HG03342 (cell line): ENCODE measurements at regions not wholly inside any gene's neighbourhood (a gene's known extent, or its start where the extent isn't known, plus 50 kb on each side); places are given as distances from the start of the nearest gene placed in this dataset.
"Not testable (repeated sequence)": the region's sequence is repeated elsewhere in the genome, so short reads cannot be mapped to it uniquely, and the experiment has no call there.

ENCODE experiments used
- ATAC-seq: cut with Tn5 transposase; IDR thresholded peaks from one replicate; pipeline ENCODE4 v1.9.1; 2021; ENCODE audit warnings: mild to moderate bottlenecking, moderate library complexity; ENCODE audit not compliant: unreplicated experiment

DNA sequence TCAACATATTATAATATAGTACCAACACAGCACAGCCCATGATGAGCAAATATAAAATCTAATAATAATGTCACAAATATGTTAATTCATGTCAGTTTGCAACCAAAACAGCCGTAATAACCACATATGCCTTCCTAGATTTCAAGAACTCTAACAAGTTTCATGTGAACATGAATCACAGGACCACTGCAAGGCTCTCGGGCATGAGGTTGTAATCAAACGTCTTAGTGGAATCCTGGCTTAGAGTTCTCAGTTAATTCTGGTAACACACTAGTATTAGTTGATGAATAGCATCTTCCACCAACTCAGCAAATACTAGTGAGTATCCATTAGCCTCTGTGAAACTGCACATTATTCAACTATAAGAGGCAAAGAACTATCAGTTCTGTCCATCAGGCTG is 379.3 kb upstream of the TENM3 start:
- ATAC-seq, result no peak

GRCh38 chr4:181870326-181870725 is 372.9 kb upstream of the TENM3 start:
- no peak for ATAC-seq

DNA sequence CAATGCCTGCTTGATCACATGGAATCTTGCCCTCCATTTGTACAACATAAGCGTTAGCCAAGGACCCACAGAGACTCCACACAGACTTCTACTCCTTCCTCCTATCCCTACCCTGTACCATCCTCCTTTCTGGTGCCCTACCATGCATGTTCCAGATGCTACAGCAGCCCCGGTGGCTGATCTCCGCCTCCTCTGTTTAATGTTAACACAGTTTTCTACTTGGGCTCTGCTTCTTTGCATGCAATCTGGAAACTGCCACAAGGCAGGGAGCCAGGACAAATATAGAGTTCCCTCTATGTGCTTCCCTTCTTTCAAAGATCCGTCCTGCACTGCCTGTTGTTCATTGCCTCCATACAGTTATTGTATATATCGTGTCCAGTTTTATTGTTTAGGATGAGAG is 368.6 kb upstream of the TENM3 start:
- ATAC-seq, result no peak

DNA sequence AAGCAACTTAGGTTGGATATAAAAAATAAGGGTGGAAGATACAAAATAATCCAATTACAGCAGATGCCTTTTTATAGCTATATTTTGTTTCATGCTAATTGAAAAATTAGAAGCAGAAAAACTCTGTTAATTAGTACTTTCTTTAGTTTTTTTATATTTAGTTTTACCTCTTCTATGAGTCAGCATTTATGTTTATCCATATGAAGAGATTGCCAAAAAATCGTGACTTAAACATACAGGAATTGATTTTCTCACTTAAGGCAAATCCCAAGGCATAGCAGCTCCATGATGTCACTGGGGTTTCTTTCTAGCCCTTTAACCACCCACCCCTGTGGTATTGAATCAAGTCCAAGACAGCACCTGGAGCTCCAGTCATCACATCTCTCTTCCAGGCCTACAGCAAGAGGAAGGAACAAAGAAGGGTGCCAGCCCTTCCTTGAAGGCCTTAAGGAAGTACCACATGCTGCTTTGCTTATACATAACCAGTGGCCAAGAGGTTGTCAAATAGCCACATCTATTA is 365.8 kb upstream of the TENM3 start:
- no peak for ATAC-seq

DNA sequence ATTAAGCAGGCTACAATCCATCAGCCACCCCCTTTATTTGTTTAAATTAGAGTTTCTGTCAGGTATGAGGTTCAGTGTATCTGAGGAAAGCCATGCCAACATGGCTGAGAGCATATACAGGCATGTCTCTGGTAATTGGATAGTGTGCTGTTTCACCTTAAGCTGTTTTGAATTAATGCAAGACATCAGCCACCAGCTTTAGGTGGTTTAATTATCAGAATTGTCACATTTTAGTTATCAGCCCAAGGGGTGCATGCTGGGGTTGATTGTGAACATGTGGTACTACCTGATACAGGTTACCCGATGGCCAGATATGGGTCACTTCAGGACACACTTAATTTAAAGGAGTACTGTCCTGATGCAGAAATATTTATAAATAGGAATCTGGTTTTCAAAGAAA is 353.2 kb upstream of the TENM3 start:
- no peak for ATAC-seq

DNA sequence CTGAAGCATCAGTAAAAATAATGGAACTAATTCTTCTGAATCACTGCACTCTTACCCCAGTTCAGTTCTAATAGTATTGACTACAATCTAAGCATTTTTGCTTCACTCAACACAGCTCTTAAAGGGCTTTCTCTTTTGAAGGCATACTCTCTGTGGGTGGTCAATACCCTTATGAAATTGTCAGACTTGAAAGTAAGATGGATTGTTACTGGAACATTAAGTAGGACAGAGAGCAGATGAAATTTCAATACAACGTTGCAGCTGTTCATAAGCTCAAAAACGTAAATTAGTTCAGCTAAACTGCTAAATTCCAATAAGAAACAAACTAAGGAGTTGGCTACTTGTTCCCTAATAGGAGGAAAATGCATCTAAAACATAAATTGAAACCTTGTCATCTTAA is 352.3 kb upstream of the TENM3 start:
- no peak for ATAC-seq

DNA sequence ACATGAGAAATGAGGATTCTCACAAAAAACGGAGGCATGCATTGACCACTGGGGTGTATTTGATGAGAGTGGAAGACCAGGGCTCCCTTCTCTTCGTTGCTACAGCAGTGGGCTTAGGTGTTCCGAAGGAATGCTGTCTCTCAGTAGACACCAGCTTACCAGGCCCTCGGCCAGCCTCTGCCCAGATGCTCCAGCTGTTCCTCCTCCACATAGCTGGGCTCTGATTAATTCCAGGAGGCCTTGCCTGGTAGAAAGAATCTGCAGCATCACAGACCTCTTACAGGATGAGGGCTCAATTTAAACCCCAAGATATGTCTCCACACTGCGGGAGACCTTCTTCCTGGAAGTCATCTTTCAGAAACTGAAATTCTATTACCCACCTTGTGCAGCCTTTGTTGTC is 346.6 kb upstream of the TENM3 start:
- ATAC-seq, result no peak

DNA sequence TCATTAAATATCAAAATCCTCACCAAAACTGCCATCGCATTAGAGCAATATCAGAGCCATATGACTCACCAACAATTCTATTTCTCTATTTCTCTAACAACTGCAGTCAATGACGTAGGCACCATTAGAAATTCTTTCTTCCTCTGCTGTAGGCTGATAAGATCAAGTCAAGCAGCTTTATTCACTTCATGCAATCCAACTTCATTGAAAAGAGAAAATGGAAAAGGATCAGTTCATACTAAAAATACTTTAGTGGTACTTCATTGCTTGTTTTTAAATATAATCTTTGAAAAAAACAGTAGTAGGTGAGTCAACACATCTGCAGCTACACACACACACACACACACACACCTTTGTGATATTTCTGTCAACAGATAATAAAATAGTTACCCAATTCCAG is 345.3 kb upstream of the TENM3 start:
- ATAC-seq, result no peak

DNA sequence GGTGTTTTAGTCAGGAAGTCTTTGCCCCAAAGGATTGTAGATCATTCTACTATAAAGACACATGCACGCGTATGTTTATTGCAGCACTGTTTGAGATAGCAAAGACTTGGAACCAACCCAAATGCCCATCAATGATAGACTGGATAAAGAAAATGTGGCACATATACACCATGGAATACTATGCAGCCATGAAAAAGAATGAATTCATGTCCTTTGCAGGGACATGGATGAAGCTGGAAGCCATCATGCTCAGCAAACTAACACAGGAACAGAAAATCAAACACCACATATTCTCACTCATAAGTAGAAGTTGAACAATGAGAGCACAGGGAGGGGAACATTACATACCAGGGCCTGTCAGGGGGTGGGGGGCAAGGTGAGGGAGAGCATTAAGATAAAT is 340.8 kb upstream of the TENM3 start:
- ATAC-seq, result not testable (repeated sequence)

DNA sequence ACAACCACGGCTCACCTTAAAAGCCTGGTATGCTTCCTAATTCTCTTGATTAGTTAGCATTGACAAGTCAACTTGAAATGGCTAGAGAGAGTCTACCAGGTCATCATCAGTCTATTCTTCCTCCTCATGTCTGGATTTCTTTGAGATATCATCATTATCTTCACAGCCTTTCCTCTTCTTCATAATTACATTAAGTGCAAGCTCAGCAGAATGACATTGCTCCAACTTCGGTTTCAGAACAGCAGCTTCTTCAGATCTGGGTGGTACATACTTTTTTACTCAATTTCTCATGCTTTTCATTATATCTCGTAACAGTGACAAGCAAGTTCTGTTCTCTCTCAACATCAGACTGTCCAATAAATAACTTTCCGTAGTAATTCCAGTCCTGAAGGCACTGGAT is 337.5 kb upstream of the TENM3 start:
- no peak for ATAC-seq

- ATAC-seq, result no peak
Observed at GRCh38 chr4:181908168-181908567, 335.0 kb upstream of the TENM3 start.

DNA sequence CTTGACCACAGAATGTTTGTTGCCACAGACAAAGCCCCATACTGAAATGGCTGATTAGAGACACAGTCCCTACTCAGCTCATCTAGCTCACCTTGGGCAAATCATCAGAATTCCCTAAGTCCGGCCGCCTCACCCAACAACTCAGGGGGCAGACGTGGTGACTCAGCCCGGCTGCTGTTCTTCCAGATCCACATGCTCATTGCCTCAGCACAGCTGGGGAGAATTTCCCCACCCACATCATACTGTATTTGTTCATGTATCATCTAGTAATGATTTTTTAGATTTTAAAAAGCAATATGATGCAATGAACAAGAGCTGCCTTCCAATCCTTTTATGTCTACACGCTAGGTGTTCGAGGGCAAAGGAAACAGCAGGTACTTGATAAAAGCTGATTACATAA is 333.8 kb upstream of the TENM3 start:
- ATAC-seq, result no peak

DNA sequence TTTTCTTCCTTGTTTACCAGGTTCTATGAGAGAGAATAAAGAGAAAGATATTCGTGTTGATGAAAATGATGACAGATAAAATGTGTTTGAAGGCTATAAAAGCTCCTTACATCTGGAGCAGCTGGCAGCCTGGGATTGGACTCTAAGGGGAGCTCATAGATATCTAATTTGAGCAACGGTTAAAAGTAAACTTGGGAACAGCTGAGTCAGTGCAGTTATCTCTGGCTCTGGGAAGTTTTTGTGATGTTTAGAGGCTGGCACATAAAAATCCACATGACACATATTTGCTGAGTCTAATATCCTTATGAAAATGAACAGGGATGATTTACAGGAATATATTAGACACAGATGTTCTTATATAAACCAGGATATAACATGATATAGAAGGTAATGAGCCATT is 331.8 kb upstream of the TENM3 start:
- ATAC-seq, result no peak

- ATAC-seq, result no peak
Observed at GRCh38 chr4:181933471-181933870, 309.7 kb upstream of the TENM3 start.

GRCh38 chr4:181938631-181939030 is 304.6 kb upstream of the TENM3 start:
- no peak for ATAC-seq

- no peak for ATAC-seq
Observed at GRCh38 chr4:181939199-181939945, 303.8 kb upstream of the TENM3 start.

- ATAC-seq, result no peak
Observed at GRCh38 chr4:181944527-181944926, 298.7 kb upstream of the TENM3 start.

DNA sequence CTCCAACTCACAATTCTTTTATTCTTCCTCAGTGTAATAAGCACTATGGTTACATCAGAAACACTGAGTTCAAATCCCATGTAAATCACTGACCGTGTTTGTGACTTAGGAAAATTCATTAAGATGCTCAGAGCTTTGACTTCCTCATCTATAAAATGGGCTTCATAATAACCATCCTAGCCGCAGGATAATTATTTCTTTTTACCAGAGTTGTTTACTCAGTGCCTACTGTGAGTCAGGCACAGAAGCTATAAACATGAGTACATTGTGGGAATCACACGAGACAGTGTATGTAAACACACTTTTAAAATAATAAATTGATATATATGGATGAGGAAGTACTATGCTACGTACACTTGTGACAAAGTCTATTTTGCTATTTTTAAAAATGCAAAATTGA is 296.3 kb upstream of the TENM3 start:
- no peak for ATAC-seq

- ATAC-seq, result no peak
Observed at GRCh38 chr4:181948839-181949382, 294.3 kb upstream of the TENM3 start.

GRCh38 chr4:181949704-181950312 is 293.4 kb upstream of the TENM3 start:
- no peak for ATAC-seq

GRCh38 chr4:181950372-181951127 is 292.7 kb upstream of the TENM3 start:
- no peak for ATAC-seq

GRCh38 chr4:181951265-181951664 is 291.9 kb upstream of the TENM3 start:
- ATAC-seq, result no peak
